H1 (cell line): ENCODE measurements at regions not wholly inside any gene's neighbourhood (a gene's known extent, or its start where the extent isn't known, plus 50 kb on each side); places are given as distances from the start of the nearest gene placed in this dataset.

Experiments used
- CHD2 ChIP-seq: IDR thresholded peaks from 2 replicates; pipeline ENCODE4 v1.6.1; 2012; ENCODE audit warnings: low read length, improper control_type of control experiment
- CTBP2 ChIP-seq: IDR thresholded peaks from 2 replicates; pipeline ENCODE4 v1.7.0; 2011; ENCODE audit warnings: borderline replicate concordance, mild to moderate bottlenecking, moderate library complexity, mixed read lengths, low read length; ENCODE audit not compliant: insufficient read depth, insufficient read length
- EZH2 ChIP-seq: fragments of 200-600 bp; sonication (generic); IDR thresholded peaks from 2 replicates; pipeline ENCODE4 v1.7.1; 2012; ENCODE audit warnings: low read depth, mild to moderate bottlenecking, moderate library complexity, low read length, inconsistent platforms; ENCODE audit not compliant: severe bottlenecking
- POLR2AphosphoS5 ChIP-seq: IDR thresholded peaks from 2 replicates; pipeline ENCODE4 v1.6.1; 2011; ENCODE audit warnings: low read depth, low read length
- RXRA ChIP-seq: IDR thresholded peaks from 2 replicates; pipeline ENCODE4 v1.6.1; 2011; ENCODE audit warnings: low read depth, mild to moderate bottlenecking, low read length, moderate library complexity; ENCODE audit not compliant: insufficient read depth
- SIN3A ChIP-seq, 2 experiments: IDR thresholded peaks in 1 of 2; conservative IDR thresholded peaks in 1 of 2; 2 replicates each; pipeline ENCODE4 v1.6.1; 2011 to 2012; ENCODE audit warnings: low read length in 2 of 2, improper control_type of control experiment in 1 of 2, low read depth in 1 of 2, mild to moderate bottlenecking in 1 of 2
- SP1 ChIP-seq: IDR thresholded peaks from 2 replicates; pipeline ENCODE4 v1.6.1; 2011; ENCODE audit warnings: low read depth, low read length
- TF ChIP-seq, protein P1 (sequence below), 3 experiments: IDR thresholded peaks; 1 replicate in 2 of 3; 2 replicates in 1 of 3; pipeline versions ENCODE4 v1.5.1 to v1.6.1; 2011; ENCODE audit warnings: low read length in 3 of 3, mild to moderate bottlenecking in 3 of 3, inconsistent platforms in 2 of 3, low read depth in 1 of 3, moderate library complexity in 1 of 3; ENCODE audit not compliant: insufficient read depth in 1 of 3; ENCODE audit errors: control extremely low read depth in 1 of 3

- no peak for TF ChIP-seq SIN3A (conservative IDR thresholded peaks at IDR 0.05 in 1 of 2, IDR thresholded peaks at IDR 0.05 in 1 of 2; ENCODE audit: low read depth in 1 of 2, low read length in 2 of 2)
- no peak for TF ChIP-seq POLR2AphosphoS5
- TF ChIP-seq CHD2, result no peak
- no peak for TF ChIP-seq CTBP2
- TF ChIP-seq, protein P1, sequence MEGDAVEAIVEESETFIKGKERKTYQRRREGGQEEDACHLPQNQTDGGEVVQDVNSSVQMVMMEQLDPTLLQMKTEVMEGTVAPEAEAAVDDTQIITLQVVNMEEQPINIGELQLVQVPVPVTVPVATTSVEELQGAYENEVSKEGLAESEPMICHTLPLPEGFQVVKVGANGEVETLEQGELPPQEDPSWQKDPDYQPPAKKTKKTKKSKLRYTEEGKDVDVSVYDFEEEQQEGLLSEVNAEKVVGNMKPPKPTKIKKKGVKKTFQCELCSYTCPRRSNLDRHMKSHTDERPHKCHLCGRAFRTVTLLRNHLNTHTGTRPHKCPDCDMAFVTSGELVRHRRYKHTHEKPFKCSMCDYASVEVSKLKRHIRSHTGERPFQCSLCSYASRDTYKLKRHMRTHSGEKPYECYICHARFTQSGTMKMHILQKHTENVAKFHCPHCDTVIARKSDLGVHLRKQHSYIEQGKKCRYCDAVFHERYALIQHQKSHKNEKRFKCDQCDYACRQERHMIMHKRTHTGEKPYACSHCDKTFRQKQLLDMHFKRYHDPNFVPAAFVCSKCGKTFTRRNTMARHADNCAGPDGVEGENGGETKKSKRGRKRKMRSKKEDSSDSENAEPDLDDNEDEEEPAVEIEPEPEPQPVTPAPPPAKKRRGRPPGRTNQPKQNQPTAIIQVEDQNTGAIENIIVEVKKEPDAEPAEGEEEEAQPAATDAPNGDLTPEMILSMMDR (IDR thresholded peaks at IDR 0.05; ENCODE audit: control extremely low read depth in 1 of 3, insufficient read depth in 1 of 3, low read depth in 1 of 3, low read length in 3 of 3), result no peak
- TF ChIP-seq RXRA, result no peak
- no peak for TF ChIP-seq EZH2
- TF ChIP-seq SP1, result no peak
Measured at GRCh38 chr3:80535286-80535685, 767.5 kb upstream of the ROBO1 start.
